ENCODE measurements at regions not wholly inside any gene's neighbourhood (a gene's known extent, or its start where the extent isn't known, plus 50 kb on each side); places are given as distances from the start of the nearest gene placed in this dataset.

- no peak for TF ChIP-seq CTCF (IDR thresholded peaks at IDR 0.05; ENCODE audit: low read depth, low read length)
- H3K4me3 ChIP-seq (ENCODE audit: low read depth, low read length), result no peak overlapping the region
Measured at GRCh38 chr6:56368491-56368890, 121.1 kb upstream of the COL21A1 start.

DNA sequence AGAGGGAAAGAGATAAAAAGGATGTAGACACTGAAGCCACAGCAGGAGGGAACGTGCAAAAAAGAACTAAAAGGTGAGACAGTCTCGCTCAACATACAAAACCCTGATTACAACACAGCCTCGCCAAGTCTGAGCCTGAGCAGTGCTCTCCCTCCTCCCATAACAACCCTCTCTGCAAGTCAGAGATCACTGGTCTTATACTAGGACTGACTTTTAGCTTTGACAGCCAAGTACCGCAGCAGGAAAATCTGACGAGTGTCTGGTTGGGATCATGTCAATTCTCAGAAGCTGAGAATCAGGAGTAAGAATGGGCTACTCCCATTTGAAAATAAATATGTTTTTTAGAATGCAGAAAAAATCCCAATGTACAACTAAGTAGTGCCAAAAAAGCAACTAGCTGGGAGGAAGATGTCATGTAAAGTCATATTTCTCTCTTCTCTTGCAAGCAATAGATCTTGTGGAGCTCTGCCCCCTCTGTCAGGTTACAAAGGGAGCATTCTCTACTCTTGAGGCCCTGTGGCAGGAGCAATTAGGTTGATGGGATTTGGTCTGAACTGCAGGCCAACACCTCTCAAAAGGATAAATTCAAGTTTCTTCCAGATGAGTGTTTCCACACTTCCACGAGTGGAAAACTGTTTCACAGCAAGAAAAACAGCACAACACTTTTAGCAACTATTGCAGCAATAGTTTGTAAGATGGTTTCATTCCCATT lies 118.9 kb upstream of the COL21A1 start:
- no peak overlapping the region for H3K4me3 ChIP-seq (ENCODE audit: low read depth, low read length)
- no peak for TF ChIP-seq CTCF (IDR thresholded peaks at IDR 0.05; ENCODE audit: low read depth, low read length)

- TF ChIP-seq CTCF (IDR thresholded peaks at IDR 0.05; ENCODE audit: low read depth, low read length), result no peak
- no peak overlapping the region for H3K4me3 ChIP-seq (ENCODE audit: low read depth, low read length)
Measured at GRCh38 chr6:56364827-56365339, 117.5 kb upstream of the COL21A1 start.

GRCh38 chr6:56364431-56364826 lies 117.0 kb upstream of the COL21A1 start:
- no peak overlapping the region for H3K4me3 ChIP-seq (ENCODE audit: low read depth, low read length)
- no peak for TF ChIP-seq CTCF (IDR thresholded peaks at IDR 0.05; ENCODE audit: low read depth, low read length)

DNA sequence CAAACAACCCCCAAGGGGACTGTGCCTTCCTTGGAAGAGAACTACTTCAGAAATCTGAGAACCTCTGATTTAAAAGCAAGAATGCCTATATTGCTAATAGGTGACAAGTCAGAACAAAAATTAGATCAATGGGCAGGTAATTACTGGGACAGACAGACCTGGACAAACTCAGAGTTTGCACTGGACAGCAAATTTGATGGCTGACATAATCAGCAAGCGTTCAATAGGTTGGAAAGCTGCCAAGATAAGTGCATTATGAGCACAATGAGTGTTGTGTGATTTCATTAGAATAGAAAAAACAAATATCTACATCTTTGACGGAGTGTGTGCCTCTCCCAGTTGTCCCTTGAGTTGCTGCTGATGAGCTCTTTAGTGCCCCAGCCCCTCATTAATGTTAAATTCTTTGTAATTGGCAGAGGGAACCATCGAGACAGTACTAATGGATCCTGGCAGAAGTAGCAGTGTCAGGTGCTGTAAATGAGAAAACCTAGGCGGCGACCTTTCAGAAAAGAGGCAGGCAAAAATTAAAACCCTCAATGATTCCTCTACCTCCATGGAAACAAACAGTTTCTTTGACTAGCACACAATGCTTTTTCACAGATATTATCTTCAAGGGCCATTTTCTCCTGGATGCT lies 116.5 kb upstream of the COL21A1 start:
- TF ChIP-seq CTCF (IDR thresholded peaks at IDR 0.05; ENCODE audit: low read depth, low read length), result no peak
- no peak overlapping the region for H3K4me3 ChIP-seq (ENCODE audit: low read depth, low read length)

DNA sequence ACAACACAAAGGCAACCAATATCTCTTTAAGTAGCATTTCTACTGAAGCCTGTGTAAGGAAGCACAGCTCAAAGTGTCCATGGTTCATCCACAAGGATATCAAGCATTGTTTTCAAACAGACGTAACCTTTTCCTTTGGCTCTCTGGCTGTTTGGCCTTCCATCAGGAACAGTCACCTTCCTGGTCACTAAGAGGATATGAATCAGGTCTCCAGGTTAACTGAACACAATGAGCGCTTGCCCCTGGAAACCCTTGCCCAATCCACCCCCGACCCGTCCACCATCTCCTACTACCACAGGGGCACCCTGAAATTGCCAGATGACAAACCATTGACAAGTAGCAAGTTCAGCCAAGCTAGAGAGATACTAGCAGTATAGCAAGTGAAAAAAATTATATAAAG lies 114.4 kb upstream of the COL21A1 start:
- TF ChIP-seq CTCF (IDR thresholded peaks at IDR 0.05; ENCODE audit: low read depth, low read length), result no peak
- no peak overlapping the region for H3K4me3 ChIP-seq (ENCODE audit: low read depth, low read length)

GRCh38 chr6:56359201-56359899 lies 112.0 kb upstream of the COL21A1 start:
- TF ChIP-seq CTCF (IDR thresholded peaks at IDR 0.05; ENCODE audit: low read depth, low read length), result peak; percentile 47
- no peak overlapping the region for H3K4me3 ChIP-seq (ENCODE audit: low read depth, low read length)

Data from WI38 (cell line).